GM13976 (cell line): ENCODE measurements at regions not wholly inside any gene's neighbourhood (a gene's known extent, or its start where the extent isn't known, plus 50 kb on each side); places are given as distances from the start of the nearest gene placed in this dataset.

Source experiments
- DNase-seq: peaks from one replicate; pipeline ENCODE4 v3.0.0; 2012; ENCODE audit warnings: low spot score
- CTCF ChIP-seq: IDR thresholded peaks from 2 replicates; pipeline ENCODE4 v1.5.1; 2012; ENCODE audit warnings: borderline replicate concordance, mild to moderate bottlenecking; ENCODE audit not compliant: insufficient read depth; ENCODE audit errors: extremely low read depth, missing control alignments, control extremely low read depth
- in situ Hi-C: fragments of 300-500 bp; cut with MboI; formaldehyde crosslinking; loops from one replicate; pipeline ENCODE4 v1.12.0; 2022; ENCODE audit warnings: low sequenced_read_pairs, mixed read lengths, inconsistent platforms; ENCODE audit not compliant: unreplicated experiment

- in situ Hi-C loops: no loop called here
- DNase-seq: no peak
- TF ChIP-seq CTCF: no peak
Observed at GRCh38 chr22:27554106-27554811, 247.3 kb downstream of the MN1 start.

DNA sequence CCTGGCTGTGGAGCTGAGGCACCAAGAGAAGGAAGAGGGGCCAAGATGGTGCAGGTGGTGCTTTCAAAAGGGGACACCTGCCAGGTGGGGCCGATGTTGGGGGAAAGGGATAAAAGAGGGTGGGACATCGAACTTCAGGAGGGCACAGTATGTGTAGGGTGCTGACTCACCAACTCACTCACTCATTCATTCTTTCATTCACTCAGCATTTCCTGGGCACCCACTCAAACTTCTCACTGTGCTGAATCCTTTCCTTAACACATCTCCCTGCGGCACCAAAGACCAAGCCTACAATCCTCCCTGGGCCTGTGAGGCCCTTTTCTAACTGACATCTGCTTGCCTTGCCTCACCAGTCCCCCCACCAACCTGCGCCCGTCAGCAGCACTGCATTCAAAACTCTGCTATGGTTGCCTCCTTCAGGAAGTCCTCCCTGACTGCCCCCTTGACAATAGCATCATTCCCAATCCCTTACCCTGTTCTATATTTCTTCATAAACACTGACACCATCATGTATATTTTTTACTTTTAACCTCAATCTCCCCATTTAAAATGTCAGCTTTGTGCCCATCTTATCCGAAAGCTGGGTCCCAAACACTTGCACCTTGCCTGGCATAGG is 246.6 kb downstream of the MN1 start:
- TF ChIP-seq CTCF: no peak
- in situ Hi-C loops: no loop called here
- DNase-seq: no peak

DNA sequence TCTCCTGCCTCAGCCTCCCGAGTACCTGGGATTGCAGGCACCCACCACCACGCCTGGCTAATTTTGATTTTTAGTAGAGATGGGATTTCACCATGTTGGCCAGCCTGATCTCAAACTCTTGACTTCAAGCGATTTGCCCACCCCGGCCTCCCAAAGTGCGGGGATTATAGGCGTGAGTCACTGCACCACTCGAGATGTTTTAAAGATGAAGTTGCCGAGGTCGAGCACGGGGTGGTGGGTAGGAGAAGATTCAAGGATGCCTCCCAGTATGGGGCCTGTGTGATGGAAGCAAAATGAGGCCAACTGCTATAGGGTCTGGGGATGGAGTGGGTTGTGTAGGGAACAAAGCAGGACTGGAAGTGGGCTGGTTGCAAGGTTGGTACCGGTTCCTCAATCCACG is 245.2 kb downstream of the MN1 start:
- TF ChIP-seq CTCF: no peak
- in situ Hi-C loops: no loop called here
- no peak for DNase-seq

- no peak for DNase-seq
- in situ Hi-C loops: no loop called here
- TF ChIP-seq CTCF: no peak
Observed at GRCh38 chr22:27557286-27558008, 244.1 kb downstream of the MN1 start.

DNA sequence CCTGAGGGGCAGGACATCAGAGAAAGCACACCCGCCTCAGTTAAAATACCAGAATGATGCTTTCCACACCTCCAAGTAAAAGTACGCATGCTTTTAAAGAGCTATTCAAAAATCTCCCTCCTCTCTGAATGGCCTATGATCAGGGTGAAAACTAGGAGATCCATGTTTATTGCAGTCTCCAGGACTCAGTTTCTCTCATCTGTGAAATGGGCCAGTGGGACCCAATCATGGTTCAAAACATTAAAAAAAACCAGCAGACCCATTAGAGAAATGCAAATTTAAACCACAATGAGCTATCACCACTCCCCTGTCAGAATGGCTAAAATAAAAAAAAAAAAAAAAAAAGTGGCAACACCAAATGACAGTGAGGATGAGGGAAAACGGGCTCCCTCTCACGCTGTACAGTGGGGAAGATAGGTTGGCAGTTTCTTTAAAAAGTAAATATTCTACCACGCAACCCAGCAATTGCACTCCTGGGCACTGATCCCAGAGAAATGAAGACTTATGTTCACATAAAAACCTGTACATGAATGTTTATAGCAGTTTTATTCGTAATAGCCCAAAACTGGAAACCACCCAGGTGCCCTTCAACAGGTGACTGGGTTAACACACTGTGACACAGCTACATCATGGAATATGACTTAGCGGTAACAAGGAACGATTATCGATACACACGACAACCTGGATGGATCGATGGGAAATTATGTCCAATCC is 242.7 kb downstream of the MN1 start:
- no peak for TF ChIP-seq CTCF
- in situ Hi-C loops: no loop called here
- no peak for DNase-seq

DNA sequence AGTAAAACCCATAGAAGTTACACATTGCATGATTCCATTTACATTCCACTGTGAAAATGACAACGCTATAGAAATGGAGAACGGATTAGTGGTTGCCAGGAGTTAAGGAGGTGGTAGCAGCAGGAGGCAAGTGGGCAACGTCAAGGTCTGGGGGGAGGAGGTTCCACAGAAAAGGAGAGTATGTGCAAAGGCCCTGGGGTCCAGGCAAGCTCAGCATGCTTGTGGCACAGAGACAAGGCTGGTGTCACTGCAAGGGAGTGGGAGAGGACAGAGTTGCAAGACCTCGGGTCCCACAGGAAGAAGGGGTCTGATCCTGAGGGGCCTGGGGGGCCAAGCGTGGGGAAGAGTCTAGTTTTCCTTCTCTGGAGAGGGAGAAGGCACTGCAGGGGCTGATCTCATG is 240.8 kb downstream of the MN1 start:
- in situ Hi-C loops: no loop called here
- DNase-seq: no peak

More for the DNA sequence above, 240.8 kb downstream of the MN1 start:
- no peak for TF ChIP-seq CTCF
